HEK293T (cell line): ENCODE measurements at regions not wholly inside any gene's neighbourhood (a gene's known extent, or its start where the extent isn't known, plus 50 kb on each side); places are given as distances from the start of the nearest gene placed in this dataset.

ENCODE experiments used
- FOXA1 ChIP-seq: fragments of 450-650 bp; IDR thresholded peaks from 2 replicates; pipeline ENCODE4 v1.6.1; 2016; ENCODE audit warnings: mild to moderate bottlenecking
- FOXK2 ChIP-seq: fragments of 450-650 bp; IDR thresholded peaks from 2 replicates; pipeline ENCODE4 v1.6.1; 2016; ENCODE audit warnings: mild to moderate bottlenecking
- HDGF ChIP-seq: fragments of 450-650 bp; IDR thresholded peaks from 2 replicates; pipeline ENCODE4 v1.6.1; 2017; ENCODE audit warnings: antibody characterized with exemption, borderline replicate concordance
- SP1 ChIP-seq: fragments of 450-650 bp; IDR thresholded peaks from 2 replicates; pipeline ENCODE4 v1.6.1; 2017

DNA sequence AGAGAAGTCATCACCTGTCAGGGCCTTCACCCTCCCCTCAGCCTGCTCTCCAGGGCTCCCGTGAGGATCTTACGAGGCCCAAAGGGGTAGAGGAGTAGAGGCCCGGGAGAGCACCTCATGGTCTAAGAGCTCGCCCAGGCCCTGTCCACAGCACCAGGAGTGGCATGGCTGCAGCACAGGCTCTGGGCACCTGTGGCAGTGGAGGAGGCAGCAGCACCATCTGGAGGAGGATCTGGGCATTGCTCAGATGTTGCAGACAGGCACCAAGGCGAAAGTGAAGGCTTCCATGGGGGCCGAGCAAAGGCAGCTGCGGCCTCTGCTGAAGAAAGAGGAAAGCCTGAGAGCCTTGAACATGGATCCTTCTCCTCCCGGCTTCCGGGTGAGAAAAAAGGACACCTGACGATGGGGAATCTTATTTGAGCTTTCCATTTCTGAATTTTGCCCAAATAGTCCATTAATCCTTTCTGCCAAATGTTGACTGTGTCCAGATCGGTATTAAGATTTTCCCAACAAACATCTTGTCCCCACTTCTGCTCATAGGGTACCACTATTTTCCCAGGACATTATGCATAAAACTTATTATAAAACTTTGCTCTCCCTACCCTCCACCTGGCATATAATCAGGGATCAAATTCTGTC lies 604.7 kb downstream of the PTPRC start:
- no peak for TF ChIP-seq HDGF
- TF ChIP-seq FOXK2, result no peak
- TF ChIP-seq SP1, result no peak
- no peak for TF ChIP-seq FOXA1
